H1 (cell line): ENCODE measurements at regions not wholly inside any gene's neighbourhood (a gene's known extent, or its start where the extent isn't known, plus 50 kb on each side); places are given as distances from the start of the nearest gene placed in this dataset.

Source experiments
- CTCF ChIA-PET: fragments of 300-600 bp; sonication (Branson Sonifier 250); formaldehyde crosslinking; loops from one replicate; lab custom pipeline; 2021; ENCODE audit not compliant: partially characterized antibody; lab: Charles Lee
- POLR2A ChIA-PET: fragments of 300-600 bp; sonication (Branson Sonifier 250); formaldehyde crosslinking; loops from one replicate; lab custom pipeline; 2021; ENCODE audit warnings: inconsistent platforms; ENCODE audit not compliant: partially characterized antibody; lab: Charles Lee
- DNase-seq, 2 experiments: peaks; one replicate each; pipeline versions ENCODE4 v3.0.0 to v3.0.0-alpha.2; 2010 to 2022; ENCODE audit warnings: low spot score in 2 of 2, low read depth in 1 of 2, mixed read lengths in 1 of 2
- FAIRE-seq: peaks from 2 replicates; lab custom pipeline; 2011; peaks lifted over from hg19 to GRCh38; lab: Jason Lieb, UNC
- H2AFZ ChIP-seq: 2 replicates; pipeline ENCODE4 v1.8.1; 2012; ENCODE audit warnings: low read length, inconsistent platforms
- H2AK5ac ChIP-seq: 2 replicates; pipeline ENCODE4 v1.6.1; 2013; ENCODE audit warnings: low read depth, low read length
- H2BK120ac ChIP-seq: replicated peaks from 2 replicates; pipeline ENCODE3; 2013; ENCODE audit warnings: low read depth, low read length, inconsistent platforms
- H2BK12ac ChIP-seq: 2 replicates; pipeline ENCODE4 v1.6.1; 2013; ENCODE audit warnings: low read depth, low read length
- H2BK15ac ChIP-seq: 2 replicates; pipeline ENCODE4 v1.6.1; 2013; ENCODE audit warnings: low read length
- H2BK20ac ChIP-seq: 2 replicates; pipeline ENCODE4 v1.6.1; 2013; ENCODE audit warnings: low read length
- H2BK5ac ChIP-seq: 2 replicates; pipeline ENCODE4 v1.6.1; 2013; ENCODE audit warnings: low read depth, low read length
- H3K14ac ChIP-seq: 2 replicates; pipeline ENCODE4 v1.6.1; 2013; ENCODE audit warnings: inconsistent platforms; ENCODE audit not compliant: insufficient read length
- H3K18ac ChIP-seq: 2 replicates; pipeline ENCODE4 v1.6.1; 2013; ENCODE audit warnings: low read length; ENCODE audit errors: extremely low read depth
- H3K23ac ChIP-seq: 2 replicates; pipeline ENCODE4 v1.6.1; 2013; ENCODE audit warnings: inconsistent platforms; ENCODE audit not compliant: insufficient read length
- H3K23me2 ChIP-seq: 2 replicates; pipeline ENCODE4 v1.6.1; 2013; ENCODE audit warnings: low read depth, low read length
- H3K27ac ChIP-seq: 2 replicates; pipeline ENCODE4 v1.6.1; 2011; ENCODE audit warnings: low read depth, low read length, inconsistent platforms
- H3K27me3 ChIP-seq, 4 experiments: replicated peaks in 1 of 4; 1 replicate in 1 of 4; 2 replicates in 3 of 4; pipeline versions ENCODE4 v1.6.1 to v1.8.1; 2011 to 2013; ENCODE audit warnings: low read length in 3 of 4, mild to moderate bottlenecking in 3 of 4, inconsistent platforms in 2 of 4, mixed read lengths in 2 of 4, moderate library complexity in 1 of 4; ENCODE audit not compliant: control insufficient read depth in 3 of 4, insufficient read depth in 3 of 4; ENCODE audit errors: extremely low read depth in 1 of 4
- H3K36me3 ChIP-seq, 4 experiments: 2 replicates each; pipeline versions ENCODE4 v1.6.1 to v1.8.1; 2011 to 2013; ENCODE audit warnings: mild to moderate bottlenecking in 4 of 4, low read length in 3 of 4, moderate library complexity in 2 of 4, control low read depth in 1 of 4, inconsistent platforms in 1 of 4; ENCODE audit not compliant: insufficient read depth in 4 of 4, control insufficient read depth in 2 of 4
- H3K4ac ChIP-seq: replicated peaks from 2 replicates; pipeline ENCODE3; 2013; ENCODE audit warnings: low read length, low read depth, mixed read lengths, inconsistent platforms; ENCODE audit not compliant: insufficient read length
- H3K4me1 ChIP-seq, 4 experiments: replicated peaks in 1 of 4; 1 replicate in 1 of 4; 2 replicates in 3 of 4; pipeline versions ENCODE4 v1.6.1 to v1.8.1; 2011 to 2013; ENCODE audit warnings: low read length in 3 of 4, inconsistent platforms in 2 of 4, mixed read lengths in 1 of 4; ENCODE audit not compliant: insufficient read depth in 4 of 4, control insufficient read depth in 3 of 4
- H3K4me2 ChIP-seq, 2 experiments: 2 replicates each; pipeline versions ENCODE4 v1.6.1 to v1.8.1; 2011 to 2013; ENCODE audit warnings: low read depth in 2 of 2, low read length in 2 of 2, control low read depth in 1 of 2, inconsistent platforms in 1 of 2, mild to moderate bottlenecking in 1 of 2; ENCODE audit not compliant: insufficient read depth in 1 of 2
- H3K4me3 ChIP-seq, 4 experiments: fragments of 200-600, 300-600 bp in 1 of 4; sonication (generic), shearing (Covaris generic), sonication (Bioruptor Twin) in 1 of 4; 2 replicates each; pipeline versions ENCODE4 v1.5.1 to v1.8.1; 2011 to 2016; ENCODE audit warnings: low read length in 4 of 4, low read depth in 3 of 4, control low read depth in 2 of 4, inconsistent platforms in 2 of 4, mild to moderate bottlenecking in 2 of 4, mixed read lengths in 1 of 4, moderate library complexity in 1 of 4; ENCODE audit not compliant: insufficient read depth in 2 of 4; ENCODE audit errors: extremely low read depth in 1 of 4
- H3K56ac ChIP-seq: replicated peaks from 2 replicates; pipeline ENCODE3; 2013; ENCODE audit warnings: low read depth, mild to moderate bottlenecking, mixed read lengths, low read length, inconsistent platforms; ENCODE audit not compliant: insufficient read length
- H3K79me1 ChIP-seq: 2 replicates; pipeline ENCODE4 v1.6.1; 2013; ENCODE audit warnings: low read depth, low read length, control low read depth
- H3K79me2 ChIP-seq, 2 experiments: 2 replicates each; pipeline versions ENCODE4 v1.6.1 to v1.8.1; 2012 to 2013; ENCODE audit warnings: low read length in 2 of 2, mild to moderate bottlenecking in 2 of 2, inconsistent platforms in 1 of 2; ENCODE audit not compliant: insufficient read depth in 2 of 2, control insufficient read depth in 1 of 2
- H3K9ac ChIP-seq, 4 experiments: replicated peaks in 1 of 4; 1 replicate in 1 of 4; 2 replicates in 3 of 4; pipeline versions ENCODE4 v1.6.1 to v1.8.1; 2011 to 2013; ENCODE audit warnings: low read depth in 3 of 4, low read length in 3 of 4, control low read depth in 2 of 4, mild to moderate bottlenecking in 2 of 4, moderate library complexity in 2 of 4, inconsistent platforms in 1 of 4; ENCODE audit errors: extremely low read depth in 1 of 4
- H3K9me3 ChIP-seq, 2 experiments: 2 replicates each; pipeline versions ENCODE4 v1.6.1 to v1.8.1; 2012 to 2013; ENCODE audit warnings: mild to moderate bottlenecking in 2 of 2, moderate library complexity in 2 of 2, control low read depth in 1 of 2, inconsistent platforms in 1 of 2, low read depth in 1 of 2, low read length in 1 of 2, mixed read lengths in 1 of 2; ENCODE audit not compliant: insufficient read depth in 2 of 2
- H4K20me1 ChIP-seq, 2 experiments: replicated peaks in 1 of 2; 2 replicates each; pipeline versions ENCODE3 to v1.8.1; 2011 to 2013; ENCODE audit warnings: inconsistent platforms in 2 of 2, low read length in 2 of 2, mild to moderate bottlenecking in 1 of 2; ENCODE audit not compliant: insufficient read depth in 2 of 2, control insufficient read depth in 1 of 2
- H4K5ac ChIP-seq: 2 replicates; pipeline ENCODE4 v1.6.1; 2013; ENCODE audit warnings: low read length, low read depth, mixed read lengths, inconsistent platforms; ENCODE audit not compliant: insufficient read length
- H4K8ac ChIP-seq: 2 replicates; pipeline ENCODE4 v1.8.0; 2013; ENCODE audit warnings: mild to moderate bottlenecking, moderate library complexity, low read length, inconsistent platforms; ENCODE audit not compliant: insufficient read depth; ENCODE audit errors: extremely low read depth
- H4K91ac ChIP-seq: replicated peaks from 2 replicates; pipeline ENCODE3; 2013; ENCODE audit warnings: low read length, mixed read lengths, inconsistent platforms; ENCODE audit not compliant: insufficient read length
- HDAC2 ChIP-seq, 2 experiments: fragments of 300-600 bp in 1 of 2; sonication (generic) in 1 of 2; IDR thresholded peaks; 2 replicates each; pipeline ENCODE4 v1.6.1; 2011 to 2012; ENCODE audit warnings: low read depth in 2 of 2, low read length in 2 of 2, mild to moderate bottlenecking in 2 of 2, moderate library complexity in 2 of 2, borderline replicate concordance in 1 of 2, inconsistent platforms in 1 of 2
- JUND ChIP-seq: IDR thresholded peaks from 2 replicates; pipeline ENCODE4 v1.6.1; 2011; ENCODE audit warnings: mild to moderate bottlenecking, improper control_type of control experiment, low read length
- POU5F1 ChIP-seq: IDR thresholded peaks from 2 replicates; pipeline ENCODE4 v1.6.1; 2011; ENCODE audit warnings: low read depth, mild to moderate bottlenecking, low read length, moderate library complexity
- RAD21 ChIP-seq, 2 experiments: IDR thresholded peaks in 1 of 2; conservative IDR thresholded peaks in 1 of 2; 2 replicates each; pipeline ENCODE4 v1.6.1; 2011; ENCODE audit warnings: low read depth in 2 of 2, low read length in 2 of 2, improper control_type of control experiment in 1 of 2, inconsistent platforms in 1 of 2, mild to moderate bottlenecking in 1 of 2, moderate library complexity in 1 of 2
- SIN3A ChIP-seq, 2 experiments: IDR thresholded peaks in 1 of 2; conservative IDR thresholded peaks in 1 of 2; 2 replicates each; pipeline ENCODE4 v1.6.1; 2011 to 2012; ENCODE audit warnings: low read length in 2 of 2, improper control_type of control experiment in 1 of 2, low read depth in 1 of 2, mild to moderate bottlenecking in 1 of 2
- SP2 ChIP-seq: IDR thresholded peaks from 2 replicates; pipeline ENCODE4 v1.6.1; 2012; ENCODE audit warnings: mild to moderate bottlenecking, low read length, inconsistent platforms
- SP4 ChIP-seq: IDR thresholded peaks from 2 replicates; pipeline ENCODE4 v1.6.1; 2012; ENCODE audit warnings: low read length, inconsistent platforms
- TEAD4 ChIP-seq: IDR thresholded peaks from 2 replicates; pipeline ENCODE4 v1.6.1; 2012; ENCODE audit warnings: low read depth, low read length, inconsistent platforms, mixed read lengths
- TF ChIP-seq, protein P1 (sequence below), 3 experiments: IDR thresholded peaks; 1 replicate in 2 of 3; 2 replicates in 1 of 3; pipeline versions ENCODE4 v1.5.1 to v1.6.1; 2011; ENCODE audit warnings: low read length in 3 of 3, mild to moderate bottlenecking in 3 of 3, inconsistent platforms in 2 of 3, low read depth in 1 of 3, moderate library complexity in 1 of 3; ENCODE audit not compliant: insufficient read depth in 1 of 3; ENCODE audit errors: control extremely low read depth in 1 of 3

DNA sequence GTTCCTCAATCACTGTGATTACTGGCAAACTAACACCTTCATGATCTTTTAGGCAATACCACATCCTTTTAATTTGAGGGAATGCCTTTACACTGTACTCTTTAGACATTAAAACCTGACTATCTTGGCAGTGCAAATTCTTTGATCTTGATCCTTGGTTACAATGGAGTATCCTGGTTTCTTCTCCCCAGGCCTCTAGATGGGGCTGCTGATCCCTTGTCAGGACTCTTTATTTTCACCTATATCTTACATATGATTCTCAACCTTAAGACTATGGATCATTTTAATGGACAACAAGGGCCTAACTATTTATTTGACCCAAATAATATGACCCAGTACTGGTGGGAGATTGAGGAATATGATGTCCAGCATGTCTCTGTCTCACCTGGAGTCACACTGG is 1005.5 kb upstream of the INTU start:
- Histone ChIP-seq H3K79me1 (no peaks in the 10 kb centered on the region), H4K91ac (no peak overlapping the region), H4K8ac (no peak overlapping the region), H2BK5ac (no peak overlapping the region), H3K14ac (no peak overlapping the region), H2BK120ac (no peak overlapping the region), H3K36me3 (no peaks in the 10 kb centered on the region)
- TF ChIP-seq JUND (no peak), SP4 (no peak), RAD21 (IDR thresholded peaks at IDR 0.05 in 1 of 2, conservative IDR thresholded peaks at IDR 0.05 in 1 of 2; ENCODE audit: low read depth in 2 of 2, low read length in 2 of 2) (peak; percentile 67 to 71), TEAD4 (no peak), HDAC2 (IDR thresholded peaks at IDR 0.05; ENCODE audit: borderline replicate concordance in 1 of 2, low read depth in 2 of 2, low read length in 2 of 2) (no peak), SP2 (no peak), SIN3A (conservative IDR thresholded peaks at IDR 0.05 in 1 of 2, IDR thresholded peaks at IDR 0.05 in 1 of 2; ENCODE audit: low read depth in 1 of 2, low read length in 2 of 2) (no peak), POU5F1 (no peak)
- TF ChIP-seq, protein P1, sequence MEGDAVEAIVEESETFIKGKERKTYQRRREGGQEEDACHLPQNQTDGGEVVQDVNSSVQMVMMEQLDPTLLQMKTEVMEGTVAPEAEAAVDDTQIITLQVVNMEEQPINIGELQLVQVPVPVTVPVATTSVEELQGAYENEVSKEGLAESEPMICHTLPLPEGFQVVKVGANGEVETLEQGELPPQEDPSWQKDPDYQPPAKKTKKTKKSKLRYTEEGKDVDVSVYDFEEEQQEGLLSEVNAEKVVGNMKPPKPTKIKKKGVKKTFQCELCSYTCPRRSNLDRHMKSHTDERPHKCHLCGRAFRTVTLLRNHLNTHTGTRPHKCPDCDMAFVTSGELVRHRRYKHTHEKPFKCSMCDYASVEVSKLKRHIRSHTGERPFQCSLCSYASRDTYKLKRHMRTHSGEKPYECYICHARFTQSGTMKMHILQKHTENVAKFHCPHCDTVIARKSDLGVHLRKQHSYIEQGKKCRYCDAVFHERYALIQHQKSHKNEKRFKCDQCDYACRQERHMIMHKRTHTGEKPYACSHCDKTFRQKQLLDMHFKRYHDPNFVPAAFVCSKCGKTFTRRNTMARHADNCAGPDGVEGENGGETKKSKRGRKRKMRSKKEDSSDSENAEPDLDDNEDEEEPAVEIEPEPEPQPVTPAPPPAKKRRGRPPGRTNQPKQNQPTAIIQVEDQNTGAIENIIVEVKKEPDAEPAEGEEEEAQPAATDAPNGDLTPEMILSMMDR (IDR thresholded peaks at IDR 0.05; ENCODE audit: control extremely low read depth in 1 of 3, insufficient read depth in 1 of 3, low read depth in 1 of 3, low read length in 3 of 3): peak in 2 of 3 experiments; percentile 41 to 64; a peak in 3 of 4 replicates
- TF ChIP-seq, all 59 proteins: peak for 2
- Histone ChIP-seq H3K23ac (no peak overlapping the region), H2BK12ac (no peak overlapping the region), H3K23me2 (no peaks in the 10 kb centered on the region; the same call in 1 of the 2 replicates), H3K27ac (no peak overlapping the region), H3K4me3 (no peak overlapping the region), H3K9me3 (no peaks in the 10 kb centered on the region), H3K9ac (no peak overlapping the region), H4K20me1 (no peaks in the 10 kb centered on the region), H3K18ac (no peak overlapping the region), H2AFZ (peak overlapping the region; percentile 28; the same call in 1 of the 2 replicates), H4K5ac (no peak overlapping the region), H3K79me2 (no peaks in the 10 kb centered on the region), H2AK5ac (no peak overlapping the region), H3K4ac (no peak overlapping the region), H3K27me3 (no peaks in the 10 kb centered on the region), H2BK20ac (no peak overlapping the region), H3K56ac (no peak overlapping the region), H3K4me1 (no peaks in the 10 kb centered on the region), H3K4me2 (no peak overlapping the region), H2BK15ac (no peak overlapping the region)
- FAIRE-seq (no peak), DNase-seq (no peak)
- ChIA-PET CTCF (interaction anchor here (0.6 to 4.2 kb wide), 12 partner anchors 9 to 773 kb away, joined by 3 to 15 read pairs (median 4); no protein-coding TSS in a partner anchor), POLR2A (no interaction called here)
